ENCODE measurements at regions not wholly inside any gene's neighbourhood (a gene's known extent, or its start where the extent isn't known, plus 50 kb on each side); places are given as distances from the start of the nearest gene placed in this dataset.

DNA sequence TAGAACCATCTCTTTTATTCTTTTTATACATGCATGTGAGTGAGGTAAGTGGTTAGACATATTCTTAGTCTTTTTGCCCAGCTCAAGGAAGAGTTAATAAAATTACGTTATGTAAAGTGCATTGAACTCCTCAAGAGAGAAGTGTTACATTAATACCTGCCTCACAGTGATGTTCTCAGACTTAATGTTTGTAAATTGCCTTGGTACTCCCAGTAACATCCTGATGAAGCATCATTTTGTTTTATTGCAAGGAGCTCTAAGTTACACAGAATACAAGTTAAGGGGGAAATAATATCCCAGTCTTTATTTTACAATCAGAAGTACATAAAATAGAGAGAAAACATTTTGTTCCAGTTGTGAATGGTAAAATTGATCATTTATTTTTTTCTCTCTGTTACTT is 89.5 kb upstream of the ARRDC3 start:
- no peak for TF ChIP-seq EZH2phosphoT487 (IDR thresholded peaks at IDR 0.05; ENCODE audit: low read depth)
- TF ChIP-seq, protein P1, sequence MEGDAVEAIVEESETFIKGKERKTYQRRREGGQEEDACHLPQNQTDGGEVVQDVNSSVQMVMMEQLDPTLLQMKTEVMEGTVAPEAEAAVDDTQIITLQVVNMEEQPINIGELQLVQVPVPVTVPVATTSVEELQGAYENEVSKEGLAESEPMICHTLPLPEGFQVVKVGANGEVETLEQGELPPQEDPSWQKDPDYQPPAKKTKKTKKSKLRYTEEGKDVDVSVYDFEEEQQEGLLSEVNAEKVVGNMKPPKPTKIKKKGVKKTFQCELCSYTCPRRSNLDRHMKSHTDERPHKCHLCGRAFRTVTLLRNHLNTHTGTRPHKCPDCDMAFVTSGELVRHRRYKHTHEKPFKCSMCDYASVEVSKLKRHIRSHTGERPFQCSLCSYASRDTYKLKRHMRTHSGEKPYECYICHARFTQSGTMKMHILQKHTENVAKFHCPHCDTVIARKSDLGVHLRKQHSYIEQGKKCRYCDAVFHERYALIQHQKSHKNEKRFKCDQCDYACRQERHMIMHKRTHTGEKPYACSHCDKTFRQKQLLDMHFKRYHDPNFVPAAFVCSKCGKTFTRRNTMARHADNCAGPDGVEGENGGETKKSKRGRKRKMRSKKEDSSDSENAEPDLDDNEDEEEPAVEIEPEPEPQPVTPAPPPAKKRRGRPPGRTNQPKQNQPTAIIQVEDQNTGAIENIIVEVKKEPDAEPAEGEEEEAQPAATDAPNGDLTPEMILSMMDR (IDR thresholded peaks at IDR 0.05; ENCODE audit: low read depth, low read length), result no peak

All from OCI-LY3 (cell line).